Suprapubic skin (tissue), 4 donors: ENCODE measurements at regions not wholly inside any gene's neighbourhood (a gene's known extent, or its start where the extent isn't known, plus 50 kb on each side); places are given as distances from the start of the nearest gene placed in this dataset.

ENCODE experiments used
- DNase-seq, 2 donors: peaks; one replicate each; pipeline ENCODE4 v3.0.0-alpha.2; 2019; ENCODE audit warnings: low spot score in 2 of 2
- H3K27ac ChIP-seq: fragments of 200-600 bp; sonication (generic); one replicate; pipeline ENCODE4 v1.5.1; 2019
- H3K27me3 ChIP-seq: fragments of 200-600 bp; sonication (generic); one replicate; pipeline ENCODE4 v1.5.1; 2019
- H3K36me3 ChIP-seq: fragments of 200-600 bp; sonication (generic); one replicate; pipeline ENCODE4 v1.5.1; 2019
- H3K4me1 ChIP-seq: fragments of 200-600 bp; sonication (generic); one replicate; pipeline ENCODE4 v1.5.1; 2019
- H3K4me3 ChIP-seq: fragments of 200-600 bp; sonication (generic); one replicate; pipeline ENCODE4 v1.5.1; 2019; ENCODE audit warnings: mild to moderate bottlenecking
- H3K9me3 ChIP-seq: fragments of 200-600 bp; sonication (generic); one replicate; pipeline ENCODE4 v1.5.1; 2019
- CTCF ChIP-seq, 2 donors: fragments of 200-600 bp in 1 of 2; fragments of 450-650 bp in 1 of 2; sonication (generic) in 1 of 2; IDR thresholded peaks; one replicate each; pipeline ENCODE4 v1.5.1; 2016 to 2019; ENCODE audit warnings: antibody characterized with exemption in 2 of 2, mild to moderate bottlenecking in 1 of 2, moderate library complexity in 1 of 2
- EP300 ChIP-seq: sonication (generic); formaldehyde crosslinking; IDR thresholded peaks from one replicate; pipeline ENCODE4 v1.6.1; 2017; ENCODE audit warnings: antibody characterized with exemption
- POLR2A ChIP-seq, 2 donors: fragments of 450-650 bp; IDR thresholded peaks; one replicate each; pipeline ENCODE4 v1.6.1; 2017; ENCODE audit warnings: antibody characterized with exemption in 2 of 2, mild to moderate bottlenecking in 2 of 2, moderate library complexity in 2 of 2
- POLR2AphosphoS5 ChIP-seq, 3 donors: sonication (generic); formaldehyde crosslinking; IDR thresholded peaks; one replicate each; pipeline ENCODE4 v1.6.1; 2017; ENCODE audit warnings: antibody characterized with exemption in 3 of 3
- WGBS: methylation state at CpG from one replicate; pipeline ENCODE4 v1.1.5; 2018; 5-methylcytosine and 5-hydroxymethylcytosine counted together

GRCh38 chr14:61992926-61993325 lies 230.7 kb downstream of the SNAPC1 start:
- no peak for DNase-seq
- no peak for TF ChIP-seq CTCF (IDR thresholded peaks at IDR 0.05)
- TF ChIP-seq EP300: no peak
- no peak for TF ChIP-seq POLR2AphosphoS5 (IDR thresholded peaks at IDR 0.05)
- TF ChIP-seq POLR2A (IDR thresholded peaks at IDR 0.05): no peak
- 64% methylated on average over 2 of the region's 2 CpGs for WGBS
- Histone ChIP-seq H3K27me3 (no peaks in the 10 kb centered on the region), H3K36me3 (no peaks in the 10 kb centered on the region), H3K27ac (no peak overlapping the region), H3K4me3 (no peak overlapping the region), H3K4me1 (no peaks in the 10 kb centered on the region), H3K9me3 (no peaks in the 10 kb centered on the region)

- no peaks in the 10 kb centered on the region for H3K4me1 ChIP-seq
- DNase-seq: no peak
- no peak overlapping the region for H3K27ac ChIP-seq
- no peaks in the 10 kb centered on the region for H3K27me3 ChIP-seq
- no peak for TF ChIP-seq POLR2AphosphoS5 (IDR thresholded peaks at IDR 0.05)
- TF ChIP-seq CTCF (IDR thresholded peaks at IDR 0.05): no peak
- TF ChIP-seq POLR2A (IDR thresholded peaks at IDR 0.05): no peak
- no peak for TF ChIP-seq EP300
- no peak overlapping the region for H3K4me3 ChIP-seq
- no peaks in the 10 kb centered on the region for H3K9me3 ChIP-seq
- WGBS: 97% methylated on average over 1 of the region's 1 CpG
- no peaks in the 10 kb centered on the region for H3K36me3 ChIP-seq
Observed at GRCh38 chr14:61994589-61994988, 232.4 kb downstream of the SNAPC1 start.

GRCh38 chr14:61996753-61997152 lies 234.5 kb downstream of the SNAPC1 start:
- TF ChIP-seq EP300 (no peak), POLR2A (IDR thresholded peaks at IDR 0.05) (no peak), CTCF (IDR thresholded peaks at IDR 0.05) (no peak), POLR2AphosphoS5 (IDR thresholded peaks at IDR 0.05) (no peak)
- H3K27ac ChIP-seq: no peak overlapping the region
- H3K36me3 ChIP-seq: no peaks in the 10 kb centered on the region
- no peaks in the 10 kb centered on the region for H3K9me3 ChIP-seq
- no peaks in the 10 kb centered on the region for H3K27me3 ChIP-seq
- H3K4me1 ChIP-seq: no peaks in the 10 kb centered on the region
- H3K4me3 ChIP-seq: no peak overlapping the region
- 88% methylated on average over 4 of the region's 4 CpGs for WGBS
- no peak for DNase-seq

GRCh38 chr14:61997161-61997560 lies 234.9 kb downstream of the SNAPC1 start:
- no peak overlapping the region for H3K4me3 ChIP-seq
- no peaks in the 10 kb centered on the region for H3K9me3 ChIP-seq
- no peak for DNase-seq
- no peak overlapping the region for H3K27ac ChIP-seq
- no peaks in the 10 kb centered on the region for H3K27me3 ChIP-seq
- TF ChIP-seq CTCF (IDR thresholded peaks at IDR 0.05): no peak
- TF ChIP-seq POLR2AphosphoS5 (IDR thresholded peaks at IDR 0.05): no peak
- H3K36me3 ChIP-seq: no peaks in the 10 kb centered on the region
- no peaks in the 10 kb centered on the region for H3K4me1 ChIP-seq

- H3K4me1 ChIP-seq: no peaks in the 10 kb centered on the region
- H3K27ac ChIP-seq: no peak overlapping the region
- H3K4me3 ChIP-seq: no peak overlapping the region
- no peaks in the 10 kb centered on the region for H3K9me3 ChIP-seq
- 72% methylated on average over 2 of the region's 2 CpGs for whole genome bisulfite sequencing
- no peaks in the 10 kb centered on the region for H3K27me3 ChIP-seq
- no peak for DNase-seq
- no peaks in the 10 kb centered on the region for H3K36me3 ChIP-seq
- no peak for TF ChIP-seq CTCF (IDR thresholded peaks at IDR 0.05)
- no peak for TF ChIP-seq EP300
- TF ChIP-seq POLR2A (IDR thresholded peaks at IDR 0.05): no peak
- no peak for TF ChIP-seq POLR2AphosphoS5 (IDR thresholded peaks at IDR 0.05)
Observed at GRCh38 chr14:62001963-62002362, 239.7 kb downstream of the SNAPC1 start.
